K562 (cell line): ENCODE measurements at regions not wholly inside any gene's neighbourhood (a gene's known extent, or its start where the extent isn't known, plus 50 kb on each side); places are given as distances from the start of the nearest gene placed in this dataset.
"Not testable (repeated sequence)": the region's sequence is repeated elsewhere in the genome, so short reads cannot be mapped to it uniquely, and the experiment has no call there.

Experiments used
- ESRRA ChIP-seq: fragments of 450-650 bp; IDR thresholded peaks from 2 replicates; pipeline ENCODE4 v1.6.1; 2014; ENCODE audit warnings: low read depth, mild to moderate bottlenecking, moderate library complexity, borderline replicate concordance
- MAZ ChIP-seq, 2 experiments: fragments of 450-650 bp in 1 of 2; sonication (generic) in 1 of 2; formaldehyde crosslinking; IDR thresholded peaks in 1 of 2; conservative IDR thresholded peaks in 1 of 2; 2 replicates each; pipeline versions ENCODE4 v1.4.0 to v1.5.0; 2020; ENCODE audit warnings: mild to moderate bottlenecking in 1 of 2, missing genetic modification reagents in 1 of 2
- TAF1 ChIP-seq: IDR thresholded peaks from 2 replicates; pipeline ENCODE4 v1.6.1; 2011; ENCODE audit warnings: mild to moderate bottlenecking, low read length, moderate library complexity; ENCODE audit not compliant: insufficient read depth, control insufficient read depth, severe bottlenecking; ENCODE audit errors: extremely low read depth
- ZNF311 ChIP-seq: fragments of 250-450 bp; sonication (Bioruptor Pico); IDR thresholded peaks from 2 replicates; pipeline ENCODE4 v1.4.0; 2020; ENCODE audit warnings: mild to moderate bottlenecking, moderate library complexity
- TF ChIP-seq, protein P1 (sequence below), 3 experiments: IDR thresholded peaks in 2 of 3; conservative IDR thresholded peaks in 1 of 3; 2 replicates each; pipeline ENCODE4 v1.5.1; 2011 to 2012; ENCODE audit warnings: low read length in 3 of 3, mild to moderate bottlenecking in 3 of 3, control low read depth in 2 of 3, improper control_type of control experiment in 1 of 3, inconsistent platforms in 1 of 3, low read depth in 1 of 3, mixed read lengths in 1 of 3, moderate library complexity in 1 of 3; ENCODE audit not compliant: insufficient read depth in 2 of 3
- TF ChIP-seq, protein P2 (sequence below): sonication (generic); formaldehyde crosslinking; IDR thresholded peaks from 2 replicates; pipeline ENCODE4 v1.9.0; 2022; ENCODE audit warnings: mild to moderate bottlenecking, missing genetic modification reagents
- TF ChIP-seq, protein P3 (sequence below), 2 experiments: fragments of 450-650 bp; formaldehyde crosslinking in 1 of 2; IDR thresholded peaks; 2 replicates each; pipeline versions ENCODE4 v1.4.0 to v1.6.1; 2014 to 2020; ENCODE audit warnings: mild to moderate bottlenecking in 2 of 2, borderline replicate concordance in 1 of 2, low read depth in 1 of 2
- TF ChIP-seq, protein P4 (sequence below): fragments of 450-650 bp; IDR thresholded peaks from 2 replicates; pipeline ENCODE4 v1.6.1; 2017; ENCODE audit warnings: antibody characterized with exemption, mild to moderate bottlenecking

DNA sequence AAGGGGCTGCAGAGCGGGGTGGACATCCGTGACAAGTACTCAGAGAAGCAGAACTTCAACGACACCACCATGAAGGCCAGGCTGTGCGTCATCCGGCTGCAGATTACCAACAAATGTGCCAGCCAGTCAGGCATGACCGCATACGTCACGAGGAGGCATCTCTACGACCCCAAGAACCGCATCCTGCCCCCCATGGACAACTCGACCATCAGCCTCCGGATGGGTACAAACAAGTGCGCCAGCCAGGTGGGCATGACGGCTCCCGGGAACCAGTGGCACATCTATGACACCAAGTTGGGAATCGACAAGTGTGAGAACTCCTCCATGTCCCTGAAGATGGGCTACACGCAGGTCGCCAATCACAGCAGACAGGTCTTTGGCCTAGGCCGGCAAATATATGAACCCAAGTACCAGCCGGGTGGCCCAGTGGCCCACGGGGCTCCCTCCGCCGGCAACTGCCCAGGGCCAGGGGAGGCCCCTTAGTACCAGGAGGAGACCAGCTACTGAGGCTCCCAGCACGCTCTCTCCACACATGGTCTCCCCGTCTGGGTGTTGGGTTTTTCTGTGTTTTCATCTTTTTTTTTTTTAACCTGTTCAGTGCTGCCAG is 133.4 kb upstream of the TEKT4 start:
- TF ChIP-seq, protein P1, sequence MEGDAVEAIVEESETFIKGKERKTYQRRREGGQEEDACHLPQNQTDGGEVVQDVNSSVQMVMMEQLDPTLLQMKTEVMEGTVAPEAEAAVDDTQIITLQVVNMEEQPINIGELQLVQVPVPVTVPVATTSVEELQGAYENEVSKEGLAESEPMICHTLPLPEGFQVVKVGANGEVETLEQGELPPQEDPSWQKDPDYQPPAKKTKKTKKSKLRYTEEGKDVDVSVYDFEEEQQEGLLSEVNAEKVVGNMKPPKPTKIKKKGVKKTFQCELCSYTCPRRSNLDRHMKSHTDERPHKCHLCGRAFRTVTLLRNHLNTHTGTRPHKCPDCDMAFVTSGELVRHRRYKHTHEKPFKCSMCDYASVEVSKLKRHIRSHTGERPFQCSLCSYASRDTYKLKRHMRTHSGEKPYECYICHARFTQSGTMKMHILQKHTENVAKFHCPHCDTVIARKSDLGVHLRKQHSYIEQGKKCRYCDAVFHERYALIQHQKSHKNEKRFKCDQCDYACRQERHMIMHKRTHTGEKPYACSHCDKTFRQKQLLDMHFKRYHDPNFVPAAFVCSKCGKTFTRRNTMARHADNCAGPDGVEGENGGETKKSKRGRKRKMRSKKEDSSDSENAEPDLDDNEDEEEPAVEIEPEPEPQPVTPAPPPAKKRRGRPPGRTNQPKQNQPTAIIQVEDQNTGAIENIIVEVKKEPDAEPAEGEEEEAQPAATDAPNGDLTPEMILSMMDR (IDR thresholded peaks at IDR 0.05 in 2 of 3, conservative IDR thresholded peaks at IDR 0.05 in 1 of 3; ENCODE audit: insufficient read depth in 2 of 3, low read depth in 1 of 3, low read length in 3 of 3) = not testable (repeated sequence)
- TF ChIP-seq, protein P2, sequence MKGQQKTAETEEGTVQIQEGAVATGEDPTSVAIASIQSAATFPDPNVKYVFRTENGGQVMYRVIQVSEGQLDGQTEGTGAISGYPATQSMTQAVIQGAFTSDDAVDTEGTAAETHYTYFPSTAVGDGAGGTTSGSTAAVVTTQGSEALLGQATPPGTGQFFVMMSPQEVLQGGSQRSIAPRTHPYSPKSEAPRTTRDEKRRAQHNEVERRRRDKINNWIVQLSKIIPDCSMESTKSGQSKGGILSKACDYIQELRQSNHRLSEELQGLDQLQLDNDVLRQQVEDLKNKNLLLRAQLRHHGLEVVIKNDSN (CRISPR knock-in tag) = not testable (repeated sequence)
- TF ChIP-seq, protein P3, sequence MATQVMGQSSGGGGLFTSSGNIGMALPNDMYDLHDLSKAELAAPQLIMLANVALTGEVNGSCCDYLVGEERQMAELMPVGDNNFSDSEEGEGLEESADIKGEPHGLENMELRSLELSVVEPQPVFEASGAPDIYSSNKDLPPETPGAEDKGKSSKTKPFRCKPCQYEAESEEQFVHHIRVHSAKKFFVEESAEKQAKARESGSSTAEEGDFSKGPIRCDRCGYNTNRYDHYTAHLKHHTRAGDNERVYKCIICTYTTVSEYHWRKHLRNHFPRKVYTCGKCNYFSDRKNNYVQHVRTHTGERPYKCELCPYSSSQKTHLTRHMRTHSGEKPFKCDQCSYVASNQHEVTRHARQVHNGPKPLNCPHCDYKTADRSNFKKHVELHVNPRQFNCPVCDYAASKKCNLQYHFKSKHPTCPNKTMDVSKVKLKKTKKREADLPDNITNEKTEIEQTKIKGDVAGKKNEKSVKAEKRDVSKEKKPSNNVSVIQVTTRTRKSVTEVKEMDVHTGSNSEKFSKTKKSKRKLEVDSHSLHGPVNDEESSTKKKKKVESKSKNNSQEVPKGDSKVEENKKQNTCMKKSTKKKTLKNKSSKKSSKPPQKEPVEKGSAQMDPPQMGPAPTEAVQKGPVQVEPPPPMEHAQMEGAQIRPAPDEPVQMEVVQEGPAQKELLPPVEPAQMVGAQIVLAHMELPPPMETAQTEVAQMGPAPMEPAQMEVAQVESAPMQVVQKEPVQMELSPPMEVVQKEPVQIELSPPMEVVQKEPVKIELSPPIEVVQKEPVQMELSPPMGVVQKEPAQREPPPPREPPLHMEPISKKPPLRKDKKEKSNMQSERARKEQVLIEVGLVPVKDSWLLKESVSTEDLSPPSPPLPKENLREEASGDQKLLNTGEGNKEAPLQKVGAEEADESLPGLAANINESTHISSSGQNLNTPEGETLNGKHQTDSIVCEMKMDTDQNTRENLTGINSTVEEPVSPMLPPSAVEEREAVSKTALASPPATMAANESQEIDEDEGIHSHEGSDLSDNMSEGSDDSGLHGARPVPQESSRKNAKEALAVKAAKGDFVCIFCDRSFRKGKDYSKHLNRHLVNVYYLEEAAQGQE (IDR thresholded peaks at IDR 0.05; ENCODE audit: borderline replicate concordance) = not testable (repeated sequence)
- TF ChIP-seq, protein P3 (CRISPR knock-in tag; IDR thresholded peaks at IDR 0.05; ENCODE audit: low read depth) = not testable (repeated sequence)
- not testable (repeated sequence) for TF ChIP-seq MAZ (CRISPR knock-in tag; conservative IDR thresholded peaks at IDR 0.05 in 1 of 2, IDR thresholded peaks at IDR 0.05 in 1 of 2); ESRRA; ZNF311 (CRISPR knock-in tag); TAF1
- TF ChIP-seq, protein P4, sequence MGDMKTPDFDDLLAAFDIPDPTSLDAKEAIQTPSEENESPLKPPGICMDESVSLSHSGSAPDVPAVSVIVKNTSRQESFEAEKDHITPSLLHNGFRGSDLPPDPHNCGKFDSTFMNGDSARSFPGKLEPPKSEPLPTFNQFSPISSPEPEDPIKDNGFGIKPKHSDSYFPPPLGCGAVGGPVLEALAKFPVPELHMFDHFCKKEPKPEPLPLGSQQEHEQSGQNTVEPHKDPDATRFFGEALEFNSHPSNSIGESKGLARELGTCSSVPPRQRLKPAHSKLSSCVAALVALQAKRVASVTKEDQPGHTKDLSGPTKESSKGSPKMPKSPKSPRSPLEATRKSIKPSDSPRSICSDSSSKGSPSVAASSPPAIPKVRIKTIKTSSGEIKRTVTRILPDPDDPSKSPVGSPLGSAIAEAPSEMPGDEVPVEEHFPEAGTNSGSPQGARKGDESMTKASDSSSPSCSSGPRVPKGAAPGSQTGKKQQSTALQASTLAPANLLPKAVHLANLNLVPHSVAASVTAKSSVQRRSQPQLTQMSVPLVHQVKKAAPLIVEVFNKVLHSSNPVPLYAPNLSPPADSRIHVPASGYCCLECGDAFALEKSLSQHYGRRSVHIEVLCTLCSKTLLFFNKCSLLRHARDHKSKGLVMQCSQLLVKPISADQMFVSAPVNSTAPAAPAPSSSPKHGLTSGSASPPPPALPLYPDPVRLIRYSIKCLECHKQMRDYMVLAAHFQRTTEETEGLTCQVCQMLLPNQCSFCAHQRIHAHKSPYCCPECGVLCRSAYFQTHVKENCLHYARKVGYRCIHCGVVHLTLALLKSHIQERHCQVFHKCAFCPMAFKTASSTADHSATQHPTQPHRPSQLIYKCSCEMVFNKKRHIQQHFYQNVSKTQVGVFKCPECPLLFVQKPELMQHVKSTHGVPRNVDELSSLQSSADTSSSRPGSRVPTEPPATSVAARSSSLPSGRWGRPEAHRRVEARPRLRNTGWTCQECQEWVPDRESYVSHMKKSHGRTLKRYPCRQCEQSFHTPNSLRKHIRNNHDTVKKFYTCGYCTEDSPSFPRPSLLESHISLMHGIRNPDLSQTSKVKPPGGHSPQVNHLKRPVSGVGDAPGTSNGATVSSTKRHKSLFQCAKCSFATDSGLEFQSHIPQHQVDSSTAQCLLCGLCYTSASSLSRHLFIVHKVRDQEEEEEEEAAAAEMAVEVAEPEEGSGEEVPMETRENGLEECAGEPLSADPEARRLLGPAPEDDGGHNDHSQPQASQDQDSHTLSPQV = not testable (repeated sequence)
